OCI-LY3 (cell line): ENCODE measurements at regions not wholly inside any gene's neighbourhood (a gene's known extent, or its start where the extent isn't known, plus 50 kb on each side); places are given as distances from the start of the nearest gene placed in this dataset.

Experiments used
- H2AFZ ChIP-seq: fragments of 200-600, 300-600 bp; shearing (Covaris generic); 2 replicates; pipeline ENCODE4 v1.6.0; 2014; ENCODE audit warnings: antibody characterized with exemption, low read depth, low read length
- H3K27ac ChIP-seq: fragments of 200-600, 300-600 bp; sonication (generic); 2 replicates; pipeline ENCODE4 v1.5.1; 2014; ENCODE audit warnings: mild to moderate bottlenecking, low read length, moderate library complexity, mixed read lengths
- H3K27me3 ChIP-seq: fragments of 200-600, 300-600 bp; sonication (generic); 2 replicates; pipeline ENCODE4 v1.6.1; 2014; ENCODE audit warnings: low read depth, low read length, mixed read lengths
- H3K36me3 ChIP-seq: fragments of 200-600, 300-600 bp; sonication (generic); replicated peaks from 2 replicates; pipeline ENCODE3; 2014; ENCODE audit warnings: low read depth, low read length, mixed read lengths
- H3K4me1 ChIP-seq: fragments of 300-600, 200-600 bp; sonication (generic); 2 replicates; pipeline ENCODE4 v1.6.1; 2014; ENCODE audit warnings: low read length, mixed read lengths
- H3K4me2 ChIP-seq: fragments of 200-600, 300-600 bp; sonication (generic); 2 replicates; pipeline ENCODE4 v1.6.1; 2014; ENCODE audit warnings: low read length, mixed read lengths
- H3K4me3 ChIP-seq: fragments of 300-600, 200-600 bp; sonication (generic); 2 replicates; pipeline ENCODE4 v1.5.1; 2014; ENCODE audit warnings: antibody characterized with exemption, mild to moderate bottlenecking, low read length, moderate library complexity
- H3K79me2 ChIP-seq: fragments of 300-600, 200-600 bp; shearing (Covaris generic); 2 replicates; pipeline ENCODE4 v1.6.1; 2014; ENCODE audit warnings: mild to moderate bottlenecking, low read length, mixed read lengths
- H3K9ac ChIP-seq: fragments of 300-600, 200-600 bp; shearing (Covaris generic); 2 replicates; pipeline ENCODE4 v1.6.0; 2014; ENCODE audit warnings: mild to moderate bottlenecking, low read length, moderate library complexity
- H3K9me3 ChIP-seq: fragments of 200-600, 300-600 bp; shearing (Covaris generic); 2 replicates; pipeline ENCODE4 v1.6.1; 2014; ENCODE audit warnings: low read length, mixed read lengths; ENCODE audit not compliant: insufficient read depth
- H4K20me1 ChIP-seq: fragments of 200-600, 300-600 bp; sonication (generic); 2 replicates; pipeline ENCODE4 v1.6.1; 2016; ENCODE audit warnings: low read length, mixed read lengths; ENCODE audit not compliant: insufficient read depth
- EZH2phosphoT487 ChIP-seq: fragments of 200-600 bp; shearing (Covaris generic); IDR thresholded peaks from 2 replicates; pipeline ENCODE4 v1.6.1; 2018; ENCODE audit warnings: antibody characterized with exemption, mixed run types, low read depth
- TF ChIP-seq, protein P1 (sequence below): fragments of 200-600, 300-600 bp; sonication (generic); IDR thresholded peaks from 2 replicates; pipeline ENCODE4 v1.5.1; 2014; ENCODE audit warnings: antibody characterized with exemption, low read length, low read depth

DNA sequence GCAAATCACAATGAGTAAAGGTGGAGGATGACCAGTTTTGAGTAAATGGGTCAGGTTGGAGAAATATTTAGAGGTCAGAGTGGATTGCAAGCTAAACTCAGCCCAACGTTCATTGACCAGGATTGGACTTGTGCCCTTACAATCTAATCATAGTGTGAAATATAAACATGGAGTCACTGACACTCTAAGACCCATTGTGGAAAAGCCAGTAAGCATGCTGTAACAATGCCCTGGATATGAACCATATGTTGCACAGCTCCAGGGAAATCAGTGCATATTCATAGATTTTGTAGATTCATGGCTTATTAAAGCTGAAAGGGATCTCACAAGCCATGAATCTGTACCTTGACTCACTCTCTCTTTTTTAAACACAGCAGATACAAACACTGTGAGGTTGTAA is 660.2 kb upstream of the LMCD1 start:
- H3K4me1 ChIP-seq: no peaks in the 10 kb centered on the region
- H3K27ac ChIP-seq: no peak overlapping the region
- H4K20me1 ChIP-seq: no peaks in the 10 kb centered on the region
- H3K4me3 ChIP-seq: no peak overlapping the region
- H2AFZ ChIP-seq: no peak overlapping the region
- H3K9ac ChIP-seq: no peak overlapping the region
- H3K79me2 ChIP-seq: no peaks in the 10 kb centered on the region
- H3K27me3 ChIP-seq: no peaks in the 10 kb centered on the region
- H3K9me3 ChIP-seq: no peaks in the 10 kb centered on the region
- no peak for TF ChIP-seq EZH2phosphoT487
- TF ChIP-seq, protein P1, sequence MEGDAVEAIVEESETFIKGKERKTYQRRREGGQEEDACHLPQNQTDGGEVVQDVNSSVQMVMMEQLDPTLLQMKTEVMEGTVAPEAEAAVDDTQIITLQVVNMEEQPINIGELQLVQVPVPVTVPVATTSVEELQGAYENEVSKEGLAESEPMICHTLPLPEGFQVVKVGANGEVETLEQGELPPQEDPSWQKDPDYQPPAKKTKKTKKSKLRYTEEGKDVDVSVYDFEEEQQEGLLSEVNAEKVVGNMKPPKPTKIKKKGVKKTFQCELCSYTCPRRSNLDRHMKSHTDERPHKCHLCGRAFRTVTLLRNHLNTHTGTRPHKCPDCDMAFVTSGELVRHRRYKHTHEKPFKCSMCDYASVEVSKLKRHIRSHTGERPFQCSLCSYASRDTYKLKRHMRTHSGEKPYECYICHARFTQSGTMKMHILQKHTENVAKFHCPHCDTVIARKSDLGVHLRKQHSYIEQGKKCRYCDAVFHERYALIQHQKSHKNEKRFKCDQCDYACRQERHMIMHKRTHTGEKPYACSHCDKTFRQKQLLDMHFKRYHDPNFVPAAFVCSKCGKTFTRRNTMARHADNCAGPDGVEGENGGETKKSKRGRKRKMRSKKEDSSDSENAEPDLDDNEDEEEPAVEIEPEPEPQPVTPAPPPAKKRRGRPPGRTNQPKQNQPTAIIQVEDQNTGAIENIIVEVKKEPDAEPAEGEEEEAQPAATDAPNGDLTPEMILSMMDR: no peak
- H3K4me2 ChIP-seq: no peak overlapping the region
- no peaks in the 10 kb centered on the region for H3K36me3 ChIP-seq

DNA sequence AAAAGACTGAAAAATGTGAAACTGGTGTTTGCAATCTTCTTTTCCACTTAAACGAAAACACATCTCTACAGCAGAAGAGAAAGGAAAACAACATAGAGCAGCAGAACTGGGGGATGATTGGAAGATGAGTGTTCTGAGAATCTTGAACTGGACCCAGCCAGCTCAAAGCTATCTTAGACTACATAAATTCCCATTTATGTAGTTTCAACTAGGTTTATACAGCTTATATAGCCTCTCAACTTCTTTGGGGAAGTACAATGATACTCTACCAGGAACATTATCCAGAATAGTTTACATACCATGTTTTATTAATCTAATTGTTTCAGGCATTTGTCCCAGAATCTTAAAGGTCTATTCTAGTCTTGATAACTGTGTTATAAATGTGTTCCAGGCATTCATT is 658.2 kb upstream of the LMCD1 start:
- Histone ChIP-seq H4K20me1 (no peaks in the 10 kb centered on the region), H3K4me2 (no peak overlapping the region), H3K27ac (no peak overlapping the region), H3K79me2 (no peaks in the 10 kb centered on the region), H3K27me3 (no peaks in the 10 kb centered on the region), H3K9me3 (no peaks in the 10 kb centered on the region), H3K4me1 (0 out of 2 replicates have a peak, but pooled peaks cover 4% of the 10 kb centered on the region), H3K36me3 (no peaks in the 10 kb centered on the region), H2AFZ (no peak overlapping the region), H3K9ac (no peak overlapping the region), H3K4me3 (no peak overlapping the region)
- TF ChIP-seq, protein P1: no peak
- TF ChIP-seq EZH2phosphoT487: no peak

DNA sequence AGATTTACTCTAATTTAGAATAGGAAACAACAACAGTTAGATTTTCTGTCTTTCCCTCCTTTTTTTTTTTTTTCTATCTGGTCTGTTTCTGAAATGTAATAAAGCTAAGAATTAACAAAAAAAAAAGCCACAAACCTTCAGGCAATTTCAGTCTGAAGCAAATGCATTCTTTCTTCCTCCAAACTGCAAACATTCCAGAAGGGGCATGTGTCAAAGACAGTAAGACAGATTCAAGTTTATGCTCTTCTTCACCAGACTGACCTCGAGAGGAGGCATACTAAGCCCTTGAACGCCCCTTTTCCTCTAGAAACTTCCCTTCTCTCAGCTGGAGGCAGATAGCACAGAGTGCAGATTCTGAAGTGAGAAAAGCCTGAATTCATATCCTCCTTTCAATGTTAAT is 654.6 kb upstream of the LMCD1 start:
- Histone ChIP-seq H3K27ac (no peak overlapping the region), H3K9me3 (no peaks in the 10 kb centered on the region), H3K79me2 (no peaks in the 10 kb centered on the region), H3K4me2 (no peak overlapping the region), H3K4me3 (no peak overlapping the region), H2AFZ (no peak overlapping the region), H3K4me1 (0 out of 2 replicates have a peak, but pooled peaks cover 4% of the 10 kb centered on the region), H3K27me3 (no peaks in the 10 kb centered on the region), H3K36me3 (no peaks in the 10 kb centered on the region), H3K9ac (no peak overlapping the region), H4K20me1 (no peaks in the 10 kb centered on the region)
- TF ChIP-seq EZH2phosphoT487: no peak
- TF ChIP-seq, protein P1: no peak

DNA sequence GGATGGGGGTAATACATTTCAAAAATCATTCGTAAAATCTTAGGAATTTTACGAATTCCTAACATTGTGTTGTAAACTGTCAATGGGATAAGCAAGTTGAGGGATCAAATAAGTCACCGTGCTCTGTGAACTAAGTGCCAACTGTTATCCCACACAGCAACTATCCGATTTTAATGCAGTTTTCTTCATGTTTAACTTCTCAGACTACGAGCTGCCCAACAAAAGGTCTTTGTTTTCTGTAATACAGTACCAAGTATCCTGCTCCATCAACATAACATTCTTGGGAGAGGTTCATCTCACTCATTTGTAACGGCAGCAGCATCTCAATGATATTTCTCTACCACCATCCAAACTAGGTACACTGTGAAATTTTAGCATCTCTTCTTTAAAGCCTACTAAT is 654.1 kb upstream of the LMCD1 start:
- Histone ChIP-seq H3K4me1 (0 out of 2 replicates have a peak, but pooled peaks cover 4% of the 10 kb centered on the region), H4K20me1 (no peaks in the 10 kb centered on the region), H3K79me2 (no peaks in the 10 kb centered on the region), H3K27ac (no peak overlapping the region), H3K27me3 (no peaks in the 10 kb centered on the region), H3K4me3 (no peak overlapping the region), H3K4me2 (no peak overlapping the region), H3K9me3 (no peaks in the 10 kb centered on the region), H2AFZ (no peak overlapping the region), H3K36me3 (no peaks in the 10 kb centered on the region), H3K9ac (no peak overlapping the region)
- no peak for TF ChIP-seq EZH2phosphoT487
- TF ChIP-seq, protein P1: no peak
